IPS-15b (cell line): ENCODE measurements at regions not wholly inside any gene's neighbourhood (a gene's known extent, or its start where the extent isn't known, plus 50 kb on each side); places are given as distances from the start of the nearest gene placed in this dataset.

ENCODE experiments used
- H3K27me3 ChIP-seq: one replicate; pipeline ENCODE4 v1.6.1; 2013; ENCODE audit warnings: low read length; ENCODE audit not compliant: control insufficient read depth, insufficient read depth
- H3K36me3 ChIP-seq: one replicate; pipeline ENCODE4 v1.6.1; 2013; ENCODE audit warnings: low read length; ENCODE audit not compliant: control insufficient read depth, insufficient read depth
- H3K4me1 ChIP-seq: one replicate; pipeline ENCODE4 v1.6.1; 2013; ENCODE audit warnings: mild to moderate bottlenecking, low read length; ENCODE audit not compliant: control insufficient read depth, insufficient read depth
- H3K4me3 ChIP-seq: one replicate; pipeline ENCODE4 v1.5.1; 2013; ENCODE audit warnings: low read depth, low read length
- H3K9ac ChIP-seq: one replicate; pipeline ENCODE4 v1.6.1; 2013; ENCODE audit warnings: low read depth, mild to moderate bottlenecking, low read length
- H3K9me3 ChIP-seq: one replicate; pipeline ENCODE4 v1.6.1; 2013; ENCODE audit warnings: mild to moderate bottlenecking, low read length; ENCODE audit not compliant: control insufficient read depth, insufficient read depth

- H3K4me3 ChIP-seq: no peak overlapping the region
- no peaks in the 10 kb centered on the region for H3K4me1 ChIP-seq
- no peaks in the 10 kb centered on the region for H3K36me3 ChIP-seq
- H3K9ac ChIP-seq: no peak overlapping the region
- H3K27me3 ChIP-seq: no peaks in the 10 kb centered on the region
- H3K9me3 ChIP-seq: no peaks in the 10 kb centered on the region
Measured at GRCh38 chr1:217193151-217193550, 437.7 kb downstream of the GPATCH2 start.

GRCh38 chr1:217191441-217191840 is 439.4 kb downstream of the GPATCH2 start:
- Histone ChIP-seq H3K4me3 (no peak overlapping the region), H3K27me3 (no peaks in the 10 kb centered on the region), H3K9ac (no peak overlapping the region), H3K4me1 (no peaks in the 10 kb centered on the region), H3K36me3 (no peaks in the 10 kb centered on the region), H3K9me3 (no peaks in the 10 kb centered on the region)

GRCh38 chr1:217190359-217190758 is 440.5 kb downstream of the GPATCH2 start:
- Histone ChIP-seq H3K4me1 (no peaks in the 10 kb centered on the region), H3K4me3 (no peak overlapping the region), H3K9ac (no peak overlapping the region), H3K36me3 (no peaks in the 10 kb centered on the region), H3K9me3 (no peaks in the 10 kb centered on the region), H3K27me3 (no peaks in the 10 kb centered on the region)

- Histone ChIP-seq H3K9ac (no peak overlapping the region), H3K27me3 (no peaks in the 10 kb centered on the region), H3K36me3 (no peaks in the 10 kb centered on the region), H3K4me3 (no peak overlapping the region), H3K4me1 (no peaks in the 10 kb centered on the region), H3K9me3 (no peaks in the 10 kb centered on the region)
Measured at GRCh38 chr1:217189362-217189761, 441.5 kb downstream of the GPATCH2 start.

DNA sequence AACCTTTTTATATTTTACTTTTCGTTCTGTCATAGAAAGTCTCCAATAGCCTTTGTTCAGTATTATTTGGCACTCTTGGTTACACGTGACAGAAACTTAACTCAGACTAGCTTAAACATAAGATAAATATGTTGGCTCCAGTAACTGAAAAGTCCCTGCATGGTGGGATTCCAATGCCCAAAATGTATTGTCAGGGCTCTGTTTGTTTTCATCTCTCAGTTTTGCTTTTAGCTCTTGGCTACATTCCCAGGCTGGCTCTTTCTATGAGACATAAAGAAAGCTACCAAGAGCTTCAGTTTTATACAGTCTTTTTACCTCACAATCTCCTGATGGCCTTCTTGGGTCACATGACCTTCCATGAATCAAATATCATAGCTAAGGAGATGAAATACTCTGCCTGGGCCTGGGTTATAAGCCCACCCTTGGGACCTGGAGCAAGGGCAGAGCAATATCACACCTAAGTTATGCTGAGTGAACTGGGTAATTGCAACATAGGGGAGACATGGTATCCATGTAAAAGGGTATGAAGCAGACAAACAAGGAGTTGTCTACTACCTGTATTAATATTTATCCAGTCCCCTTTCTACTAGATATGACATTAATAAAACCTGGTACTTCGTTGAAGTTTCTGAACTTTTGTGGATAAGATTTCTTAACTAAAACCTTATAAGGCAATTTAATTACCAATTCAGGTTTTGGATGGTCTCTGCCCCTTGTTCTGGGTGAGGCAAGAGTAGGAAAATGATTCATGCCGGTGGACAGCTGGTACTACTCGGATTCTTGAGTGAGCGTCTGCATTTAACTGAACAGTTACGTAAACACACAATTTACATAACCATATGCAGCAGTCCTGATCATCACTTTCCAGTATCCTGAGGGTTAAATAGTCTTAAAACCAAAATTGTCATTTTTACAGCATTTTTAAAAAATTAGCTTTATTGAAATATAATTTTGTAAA is 442.3 kb downstream of the GPATCH2 start:
- Histone ChIP-seq H3K9ac (no peak overlapping the region), H3K27me3 (no peaks in the 10 kb centered on the region), H3K4me1 (no peaks in the 10 kb centered on the region), H3K9me3 (no peaks in the 10 kb centered on the region), H3K4me3 (no peak overlapping the region), H3K36me3 (no peaks in the 10 kb centered on the region)

GRCh38 chr1:217186664-217187063 is 444.2 kb downstream of the GPATCH2 start:
- no peaks in the 10 kb centered on the region for H3K9me3 ChIP-seq
- no peak overlapping the region for H3K9ac ChIP-seq

GRCh38 chr1:217184854-217185253 is 446.0 kb downstream of the GPATCH2 start:
- no peaks in the 10 kb centered on the region for H3K9me3 ChIP-seq
- H3K9ac ChIP-seq: no peak overlapping the region
- H3K36me3 ChIP-seq: no peaks in the 10 kb centered on the region
- H3K27me3 ChIP-seq: no peaks in the 10 kb centered on the region
- no peaks in the 10 kb centered on the region for H3K4me1 ChIP-seq
- H3K4me3 ChIP-seq: no peak overlapping the region

More at GRCh38 chr1:217186664-217187063, 444.2 kb downstream of the GPATCH2 start:
- Histone ChIP-seq H3K27me3 (no peaks in the 10 kb centered on the region), H3K4me3 (no peak overlapping the region), H3K4me1 (no peaks in the 10 kb centered on the region), H3K36me3 (no peaks in the 10 kb centered on the region)

DNA sequence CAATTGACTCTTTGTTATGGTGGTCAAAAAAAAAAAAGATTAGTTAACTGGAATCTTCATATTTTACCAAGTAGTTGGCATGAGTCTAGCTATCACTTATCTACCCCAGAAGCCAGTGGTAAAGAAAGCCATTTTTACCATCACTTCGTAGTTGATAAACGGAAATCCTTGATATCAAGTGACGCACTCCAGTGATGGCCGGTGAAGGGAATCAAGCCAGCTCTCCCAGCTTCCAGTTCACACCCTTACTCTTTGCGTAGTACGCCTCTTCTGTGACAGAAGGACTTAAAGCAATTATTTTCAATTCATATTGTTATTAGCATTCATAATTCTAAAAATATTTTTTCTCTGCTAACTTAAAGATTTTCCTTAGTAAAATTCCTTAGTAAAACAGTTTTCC is 447.9 kb downstream of the GPATCH2 start:
- no peaks in the 10 kb centered on the region for H3K9me3 ChIP-seq
- no peaks in the 10 kb centered on the region for H3K36me3 ChIP-seq
- no peaks in the 10 kb centered on the region for H3K4me1 ChIP-seq
- no peak overlapping the region for H3K4me3 ChIP-seq
- no peak overlapping the region for H3K9ac ChIP-seq
- no peaks in the 10 kb centered on the region for H3K27me3 ChIP-seq

DNA sequence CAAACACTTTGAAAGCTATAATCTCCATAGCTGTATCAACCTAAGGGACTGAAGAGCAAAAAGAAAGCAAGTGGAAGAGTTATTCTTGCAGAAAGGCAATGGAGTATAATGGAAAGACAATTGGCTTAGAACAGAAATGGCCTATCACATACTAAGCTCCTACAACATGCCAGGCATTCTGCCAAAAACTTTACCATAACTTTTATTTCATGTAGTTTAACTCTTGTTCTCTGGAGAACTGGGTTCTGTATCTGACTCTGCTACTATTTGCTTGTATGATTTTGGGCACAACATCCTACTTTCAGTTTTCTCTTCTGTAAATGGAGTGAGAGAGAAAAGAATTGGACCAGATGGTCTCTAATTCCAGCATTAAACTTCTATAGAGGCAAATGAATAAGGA is 449.1 kb downstream of the GPATCH2 start:
- Histone ChIP-seq H3K4me3 (no peak overlapping the region), H3K36me3 (no peaks in the 10 kb centered on the region), H3K9me3 (no peaks in the 10 kb centered on the region), H3K4me1 (no peaks in the 10 kb centered on the region), H3K9ac (no peak overlapping the region), H3K27me3 (no peaks in the 10 kb centered on the region)

GRCh38 chr1:217181176-217181746 is 449.6 kb downstream of the GPATCH2 start:
- Histone ChIP-seq H3K9me3 (no peaks in the 10 kb centered on the region), H3K9ac (no peak overlapping the region), H3K27me3 (no peaks in the 10 kb centered on the region), H3K4me1 (no peaks in the 10 kb centered on the region), H3K36me3 (no peaks in the 10 kb centered on the region), H3K4me3 (no peak overlapping the region)

DNA sequence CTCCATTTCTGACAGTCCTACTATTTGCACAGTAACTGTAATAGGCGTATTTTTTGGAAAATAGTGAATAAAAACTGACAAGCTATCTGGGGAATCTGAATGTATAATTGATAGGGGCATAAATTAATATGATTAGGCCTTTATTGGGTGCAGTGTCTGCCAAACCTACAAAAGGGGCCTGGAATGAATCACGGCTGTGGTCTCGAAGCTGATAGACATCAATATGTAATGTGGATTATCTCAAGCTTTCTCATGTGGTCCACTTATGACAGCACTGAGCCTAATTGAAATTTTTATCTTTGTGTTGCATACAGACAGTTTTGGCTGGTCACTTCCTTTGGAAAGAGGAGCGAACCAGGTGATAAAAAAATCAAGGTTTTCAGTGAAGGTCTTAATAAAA is 450.4 kb downstream of the GPATCH2 start:
- Histone ChIP-seq H3K9ac (no peak overlapping the region), H3K27me3 (no peaks in the 10 kb centered on the region), H3K9me3 (no peaks in the 10 kb centered on the region), H3K4me1 (no peaks in the 10 kb centered on the region), H3K36me3 (no peaks in the 10 kb centered on the region), H3K4me3 (no peak overlapping the region)

GRCh38 chr1:217164403-217164802 is 441.2 kb upstream of the ESRRG start:
- Histone ChIP-seq H3K27me3 (no peaks in the 10 kb centered on the region), H3K4me1 (no peaks in the 10 kb centered on the region), H3K36me3 (no peaks in the 10 kb centered on the region)

More at GRCh38 chr1:217164403-217164802, 441.2 kb upstream of the ESRRG start:
- Histone ChIP-seq H3K9me3 (no peaks in the 10 kb centered on the region), H3K4me3 (no peak overlapping the region), H3K9ac (no peak overlapping the region)
